ENCODE measurements at regions not wholly inside any gene's neighbourhood (a gene's known extent, or its start where the extent isn't known, plus 50 kb on each side); places are given as distances from the start of the nearest gene placed in this dataset.

GRCh38 chr5:173670130-173670651, 53.7 kb upstream of the BOD1 start (continued):
- TF ChIP-seq ZEB2 (IDR thresholded peaks at IDR 0.05) (peak; percentile 51), ETV1 (tag; conservative IDR thresholded peaks at IDR 0.05; ENCODE audit: low read depth) (peak; percentile 67), L3MBTL2 (IDR thresholded peaks at IDR 0.05) (peak; percentile 45; the same call in 1 of the 2 replicates), ZNF584 (CRISPR knock-in tag; IDR thresholded peaks at IDR 0.05; ENCODE audit: low read depth) (no peak; the same call in 1 of the 2 replicates), ZNF347 (CRISPR knock-in tag; IDR thresholded peaks at IDR 0.05; ENCODE audit: low read depth) (no peak), ZZZ3 (IDR thresholded peaks at IDR 0.05) (no peak), RBM17 (IDR thresholded peaks at IDR 0.05; ENCODE audit: borderline replicate concordance, low read depth, low read length) (no peak), ZNF766 (CRISPR knock-in tag; conservative IDR thresholded peaks at IDR 0.05) (no peak; the same call in none of the 2 replicates), ELF4 (CRISPR knock-in tag; IDR thresholded peaks at IDR 0.05) (no peak), RBM25 (IDR thresholded peaks at IDR 0.05; ENCODE audit: low read depth, low read length, severe bottlenecking) (no peak), MTA1 (IDR thresholded peaks at IDR 0.05; ENCODE audit: borderline replicate concordance) (peak; percentile 22; the same call in 1 of the 2 replicates), TCF15 (CRISPR knock-in tag; IDR thresholded peaks at IDR 0.05) (no peak), ZNF77 (CRISPR knock-in tag; IDR thresholded peaks at IDR 0.05) (no peak), ZBTB8A (IDR thresholded peaks at IDR 0.05; ENCODE audit: partially characterized antibody) (no peak), XRCC4 (IDR thresholded peaks at IDR 0.05; ENCODE audit: extremely low read depth, insufficient read depth, insufficient read length) (no peak), TOE1 (IDR thresholded peaks at IDR 0.05; ENCODE audit: borderline replicate concordance) (peak; percentile 28; the same call in 1 of the 2 replicates), TOE1 (CRISPR knock-in tag; IDR thresholded peaks at IDR 0.05; ENCODE audit: borderline replicate concordance, low read depth) (no peak), PHF20 (IDR thresholded peaks at IDR 0.05; ENCODE audit: partially characterized antibody) (no peak), ZNF239 (CRISPR knock-in tag; IDR thresholded peaks at IDR 0.05) (peak; percentile 11; the same call in 1 of the 2 replicates), MCM5 (IDR thresholded peaks at IDR 0.05; ENCODE audit: low read depth) (no peak), NFYB (IDR thresholded peaks at IDR 0.05; ENCODE audit: extremely low read depth, insufficient read length) (no peak), EP400 (IDR thresholded peaks at IDR 0.05) (peak; percentile 41; the same call in 1 of the 2 replicates), DPF2 (IDR thresholded peaks at IDR 0.05) (peak; percentile 37; the same call in 1 of the 2 replicates), JUN (IDR thresholded peaks at IDR 0.05; ENCODE audit: borderline replicate concordance, low read depth, low read length) (peak; percentile 53; the same call in 1 of the 2 replicates), JUN (CRISPR knock-in tag; IDR thresholded peaks at IDR 0.05; ENCODE audit: borderline replicate concordance) (no peak), ZNF3 (CRISPR knock-in tag; IDR thresholded peaks at IDR 0.05) (no peak), POU5F1 (IDR thresholded peaks at IDR 0.05; ENCODE audit: borderline replicate concordance, low read depth, low read length, partially characterized antibody) (no peak), GTF2E2 (tag; IDR thresholded peaks at IDR 0.05) (0 out of 2 replicates have a peak, but pooled peaks have one; percentile 63)
- TF ChIP-seq, protein P1, sequence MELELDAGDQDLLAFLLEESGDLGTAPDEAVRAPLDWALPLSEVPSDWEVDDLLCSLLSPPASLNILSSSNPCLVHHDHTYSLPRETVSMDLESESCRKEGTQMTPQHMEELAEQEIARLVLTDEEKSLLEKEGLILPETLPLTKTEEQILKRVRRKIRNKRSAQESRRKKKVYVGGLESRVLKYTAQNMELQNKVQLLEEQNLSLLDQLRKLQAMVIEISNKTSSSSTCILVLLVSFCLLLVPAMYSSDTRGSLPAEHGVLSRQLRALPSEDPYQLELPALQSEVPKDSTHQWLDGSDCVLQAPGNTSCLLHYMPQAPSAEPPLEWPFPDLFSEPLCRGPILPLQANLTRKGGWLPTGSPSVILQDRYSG (tag; conservative IDR thresholded peaks at IDR 0.05; ENCODE audit: low read depth): no peak

Data from K562 (cell line).